ENCODE measurements at regions not wholly inside any gene's neighbourhood (a gene's known extent, or its start where the extent isn't known, plus 50 kb on each side); places are given as distances from the start of the nearest gene placed in this dataset.

DNA sequence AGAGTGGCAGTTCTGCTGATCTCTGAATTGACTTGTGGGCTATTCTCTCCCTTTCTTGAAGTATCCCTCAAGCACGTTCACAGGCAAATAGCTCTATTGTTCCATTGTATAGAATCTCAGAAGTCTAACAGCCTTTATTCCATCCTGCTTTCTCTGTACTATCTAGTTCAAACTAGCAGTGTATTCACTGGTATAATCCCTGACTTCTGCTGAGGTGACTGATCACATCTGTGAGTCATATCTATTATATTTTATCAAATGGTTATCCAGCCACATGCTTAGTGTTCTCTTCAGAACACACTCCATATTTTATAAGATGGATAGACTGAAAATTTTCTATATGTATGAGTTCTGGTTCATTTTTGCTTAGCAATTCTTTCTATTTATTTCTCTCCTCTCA is 866.1 kb downstream of the C12orf50 start:
- no peak for DNase-seq (ENCODE audit: low read depth, low spot score)

DNA sequence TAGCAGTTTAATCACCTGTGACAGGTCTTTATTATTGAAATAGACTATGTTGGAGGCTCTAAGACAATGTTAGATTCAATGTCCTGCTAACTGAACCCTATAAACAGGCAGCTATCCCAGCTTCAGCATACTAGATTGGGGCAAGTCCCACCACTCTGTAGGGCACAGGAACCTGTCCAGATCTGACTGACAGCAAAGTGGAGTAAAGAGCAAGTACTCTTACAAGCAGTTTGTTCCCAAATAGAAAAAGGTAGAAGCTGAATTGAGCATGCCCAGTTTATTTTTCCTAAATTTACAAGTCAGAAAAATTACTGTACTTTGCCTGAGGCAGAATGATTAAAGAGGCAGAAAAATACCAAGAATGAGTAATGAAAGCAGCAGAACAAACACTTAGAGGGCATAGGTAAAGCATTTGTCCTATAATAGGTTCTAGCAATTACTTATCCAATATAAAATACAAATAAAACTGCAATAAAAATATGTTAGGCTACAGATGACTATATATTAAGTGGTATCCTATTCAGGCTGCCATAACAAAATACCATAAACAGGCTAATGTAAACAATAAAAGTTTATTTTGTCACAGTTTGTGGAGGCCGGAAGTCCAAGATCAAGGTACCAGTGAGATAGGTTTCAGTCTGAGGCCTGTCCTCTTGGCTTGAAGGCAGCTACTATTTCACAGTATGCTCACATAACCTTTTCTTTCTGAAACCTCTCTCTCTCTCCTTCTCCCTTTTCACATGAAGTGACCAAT is 868.2 kb downstream of the C12orf50 start:
- no peak for DNase-seq (ENCODE audit: low read depth, low spot score)

DNA sequence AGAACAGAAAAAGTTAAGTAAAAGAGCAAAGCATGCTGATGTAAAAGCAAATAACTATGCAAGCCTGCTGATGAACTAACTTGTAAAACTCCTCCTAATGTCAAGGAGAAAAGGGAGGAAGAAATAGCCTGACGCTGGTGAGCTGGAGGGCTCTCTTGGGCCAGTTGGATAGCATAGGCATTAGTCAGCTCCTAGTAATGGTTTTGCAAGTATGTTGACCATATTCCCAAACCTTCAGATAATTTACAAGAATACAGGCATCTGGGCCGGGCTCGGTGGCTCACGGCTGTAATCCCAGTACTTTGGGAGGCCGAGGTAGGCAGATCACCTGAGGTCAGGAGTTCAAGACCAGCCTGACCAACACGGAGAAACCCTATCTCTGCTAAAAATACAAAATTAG is 871.4 kb downstream of the C12orf50 start:
- DNase-seq (ENCODE audit: low read depth, low spot score), result peak; percentile 7

DNA sequence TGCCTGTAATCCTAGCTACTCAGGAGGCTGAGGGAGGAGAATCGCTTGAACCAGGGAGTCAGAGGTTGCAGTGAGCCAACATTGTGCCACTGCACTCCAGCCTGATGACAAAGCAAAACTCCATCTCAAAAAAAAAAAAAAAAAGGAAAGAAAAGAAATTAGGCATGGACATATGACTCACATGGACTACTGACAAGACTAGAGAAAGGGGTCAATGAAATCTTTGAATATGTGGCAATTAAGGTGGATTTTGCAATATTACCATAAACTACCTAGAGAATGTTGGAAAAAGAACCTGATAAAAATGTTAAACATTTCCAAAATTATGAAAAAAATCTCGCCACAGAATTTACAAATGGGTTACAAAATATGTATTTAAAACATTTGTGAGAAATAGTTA is 873.6 kb downstream of the C12orf50 start:
- no peak for DNase-seq (ENCODE audit: low read depth, low spot score)

DNA sequence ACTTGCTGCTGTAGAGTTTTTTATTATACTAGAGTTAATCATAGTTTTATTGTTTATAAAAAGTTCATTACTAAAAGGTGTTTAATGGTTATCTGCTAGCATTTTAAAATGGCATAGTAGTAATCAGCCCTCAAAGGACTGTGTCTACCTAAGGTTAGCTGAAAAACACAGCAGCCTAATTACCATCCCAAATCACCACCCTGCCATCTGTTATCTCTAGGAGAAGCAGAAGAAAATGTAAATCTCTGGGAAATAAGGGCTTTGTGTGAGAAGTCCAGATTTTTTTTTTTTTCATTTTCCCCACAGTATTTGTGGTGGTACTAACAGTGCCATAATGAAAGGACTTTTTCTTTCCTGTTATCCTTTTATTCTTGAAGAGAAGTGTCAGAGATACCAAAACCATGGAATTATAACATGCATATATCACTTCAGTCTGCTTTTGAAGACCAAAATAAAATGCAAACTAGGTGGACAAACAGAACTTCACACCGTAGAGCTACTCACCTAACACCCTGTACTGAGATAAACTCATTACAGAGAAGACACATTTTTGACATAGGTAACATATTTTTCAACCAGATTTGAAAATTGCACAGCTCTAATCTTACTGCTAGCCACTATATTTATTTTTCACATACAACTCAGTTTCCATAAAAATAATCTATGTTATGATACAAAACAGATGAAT is 876.2 kb downstream of the C12orf50 start:
- no peak for DNase-seq (ENCODE audit: low read depth, low spot score)

DNA sequence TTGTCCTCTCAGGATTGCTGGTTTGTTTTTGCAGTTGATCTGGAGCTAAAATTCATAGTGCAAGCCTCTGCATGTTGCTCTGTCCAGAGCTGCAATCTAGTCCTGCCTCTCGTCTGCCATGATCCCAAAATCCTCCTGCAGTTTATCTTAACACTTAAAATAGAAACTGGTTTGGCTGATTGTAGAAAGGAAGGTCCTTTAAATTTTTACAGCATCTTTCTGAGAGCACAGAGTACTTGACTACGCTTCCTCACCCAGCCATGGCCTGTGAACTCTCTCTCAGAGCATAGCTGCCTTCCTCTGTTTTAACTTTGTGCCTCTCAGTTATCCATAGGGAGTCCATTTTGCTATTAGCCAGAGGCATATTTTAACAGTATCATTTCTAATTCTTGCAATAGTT is 877.1 kb downstream of the C12orf50 start:
- no peak for DNase-seq (ENCODE audit: low read depth, low spot score)

DNA sequence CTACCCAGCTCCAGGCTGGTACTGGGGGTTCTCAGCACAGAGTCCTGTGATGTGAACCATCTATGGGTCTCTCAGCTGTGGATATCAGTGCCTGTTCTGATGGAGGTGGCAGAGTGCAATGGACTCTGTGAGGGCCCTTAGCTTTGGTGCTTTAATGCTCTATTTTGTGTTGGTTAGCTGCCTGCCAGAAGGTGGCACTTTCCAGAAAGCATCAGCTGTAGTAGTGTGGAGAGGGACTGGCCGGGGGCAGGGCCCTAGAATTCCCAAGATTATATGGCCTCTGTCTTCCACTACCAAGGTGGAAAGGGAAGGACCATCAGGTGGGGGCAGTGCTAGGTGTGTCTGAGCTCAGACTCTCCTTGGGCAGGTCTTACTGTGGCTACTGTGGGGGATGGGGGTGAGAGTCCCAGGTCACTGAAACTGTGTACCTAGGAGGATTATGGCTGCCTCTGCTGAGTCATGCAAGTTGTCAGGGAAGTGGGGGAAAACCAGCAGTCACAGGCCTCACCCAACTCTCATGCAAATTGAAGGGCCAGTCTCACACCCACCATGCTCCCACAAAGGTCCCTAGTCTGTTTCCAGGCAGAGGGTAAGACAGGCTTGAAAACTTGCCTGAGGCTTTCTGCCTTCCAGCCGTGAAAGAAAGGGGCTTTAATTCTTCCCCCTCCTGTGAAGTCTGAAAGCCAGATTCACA is 878.1 kb downstream of the C12orf50 start:
- no peak for DNase-seq (ENCODE audit: low read depth, low spot score)

DNA sequence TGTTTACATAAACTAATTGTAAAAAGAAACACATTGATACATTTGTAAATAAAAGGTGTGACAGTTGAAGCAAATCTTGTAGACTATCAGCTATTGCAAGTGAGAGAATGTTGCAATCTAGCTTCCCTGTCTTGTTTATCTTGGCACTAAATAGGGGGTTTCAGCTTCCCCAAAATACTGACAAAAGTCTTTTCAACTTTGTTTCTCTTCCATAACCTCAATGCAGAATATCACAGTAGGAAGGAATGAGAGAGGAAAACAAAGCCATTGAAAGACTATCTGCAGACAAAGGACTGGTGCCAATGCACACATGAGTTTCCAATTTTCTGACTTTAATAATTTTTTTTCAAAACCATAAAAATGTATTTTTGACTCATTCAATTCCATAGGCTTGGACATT is 886.2 kb upstream of the MGAT4C start:
- DNase-seq (ENCODE audit: low read depth, low spot score), result no peak

DNA sequence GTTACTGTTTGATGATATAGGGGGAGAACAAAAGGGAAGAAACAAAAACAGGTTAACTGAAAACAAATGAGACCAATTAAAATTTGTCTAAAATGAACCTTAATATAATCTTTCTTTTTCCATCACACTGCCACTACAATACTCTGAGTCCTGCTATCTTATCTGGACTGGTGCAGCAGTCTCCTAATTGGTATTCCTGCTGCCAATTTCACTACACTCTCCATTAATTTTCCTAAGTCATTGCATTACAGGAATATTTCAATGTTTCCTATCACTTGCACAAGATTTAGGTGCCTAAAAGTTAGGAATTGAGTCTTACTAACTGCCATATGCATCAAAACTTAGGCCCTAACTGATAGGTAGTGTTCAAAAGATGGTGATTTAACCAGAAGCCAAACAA is 884.9 kb upstream of the MGAT4C start:
- DNase-seq (ENCODE audit: low read depth, low spot score), result no peak

DNA sequence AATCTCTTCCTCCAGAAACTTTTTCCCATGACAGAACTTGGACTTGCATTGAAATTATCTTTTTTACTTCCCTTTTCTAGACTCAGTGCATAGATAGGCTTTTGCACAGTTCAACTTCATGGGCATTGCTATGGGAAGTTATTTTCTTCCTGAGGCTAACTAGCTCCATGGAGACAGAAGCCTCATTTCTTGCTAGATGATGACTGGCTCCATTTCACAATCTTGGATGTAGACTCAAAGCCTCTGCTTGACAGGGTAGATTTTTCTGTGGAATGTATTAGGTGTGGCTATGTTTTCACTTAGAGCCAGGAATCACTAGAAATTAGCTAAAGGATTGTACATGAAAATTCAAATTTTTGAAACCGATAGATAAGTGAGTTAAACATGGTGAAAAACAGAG is 884.1 kb upstream of the MGAT4C start:
- no peak for DNase-seq (ENCODE audit: low read depth, low spot score)

DNA sequence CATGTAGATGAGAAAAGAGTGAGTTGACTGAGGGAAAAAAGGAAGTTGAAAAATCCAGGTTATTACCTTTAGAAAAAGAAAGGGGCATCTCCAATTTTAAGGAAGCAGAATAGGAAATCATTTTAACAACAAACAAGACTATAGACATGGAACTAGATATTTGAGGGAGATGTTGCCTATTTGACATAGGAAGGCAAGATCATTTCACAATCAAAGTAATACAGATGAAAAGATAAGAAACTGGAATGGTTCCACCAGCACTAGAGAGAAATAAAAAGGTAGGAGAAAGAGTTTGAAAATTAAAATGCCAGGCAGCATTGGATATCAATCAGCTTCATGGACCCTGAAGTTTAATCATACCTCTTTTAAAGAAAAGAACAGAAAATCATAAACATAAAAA is 881.0 kb upstream of the MGAT4C start:
- no peak for DNase-seq (ENCODE audit: low read depth, low spot score)

DNA sequence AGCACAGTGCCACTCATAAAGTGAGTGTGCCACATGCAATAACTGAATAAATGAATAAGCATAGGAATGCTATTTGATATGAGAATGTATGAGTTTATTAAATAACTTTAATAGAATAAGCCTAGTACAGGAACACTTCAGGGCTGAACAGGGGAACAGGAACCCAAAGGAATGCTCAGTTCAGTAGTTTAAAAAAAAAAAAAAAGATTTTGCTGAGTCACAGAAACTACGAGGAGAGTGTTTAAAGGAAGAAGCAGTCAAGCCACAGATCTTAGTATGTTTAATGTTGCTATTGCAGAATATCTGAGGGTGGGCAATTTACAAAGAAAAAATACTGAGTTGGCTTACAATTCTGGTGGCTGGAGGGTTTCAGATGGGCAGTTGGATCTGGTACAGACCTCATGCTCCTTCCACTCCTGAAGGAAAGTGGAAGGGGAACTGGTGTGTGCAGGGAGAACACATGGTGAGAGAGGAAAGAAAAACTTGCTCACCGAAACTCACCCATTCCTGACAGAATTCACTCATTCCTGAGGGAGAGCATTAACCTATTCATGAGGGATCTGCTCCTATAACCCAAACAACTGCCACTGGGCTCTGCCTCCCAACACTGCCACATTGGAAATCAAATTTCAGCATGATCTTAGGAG is 880.3 kb upstream of the MGAT4C start:
- DNase-seq (ENCODE audit: low read depth, low spot score), result no peak

DNA sequence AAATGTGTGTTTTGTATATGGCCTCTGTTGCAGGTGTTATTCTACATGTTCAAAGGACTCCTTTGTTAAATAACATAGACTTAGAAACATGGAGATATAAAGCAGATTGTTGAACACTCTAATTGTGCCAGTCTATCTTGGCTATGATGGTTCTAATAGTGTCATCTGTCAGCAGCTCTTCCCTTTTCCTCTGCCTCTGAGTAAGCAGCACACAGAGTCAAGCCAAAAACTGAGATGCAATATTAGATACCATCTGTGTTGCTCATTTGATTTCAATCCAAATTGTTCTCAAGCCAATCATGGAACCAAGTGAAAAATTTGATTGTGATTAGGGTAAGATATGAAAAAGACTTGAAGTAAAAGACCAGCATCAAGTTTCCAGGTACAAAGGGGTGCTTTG is 871.1 kb upstream of the MGAT4C start:
- DNase-seq (ENCODE audit: low read depth, low spot score), result no peak

DNA sequence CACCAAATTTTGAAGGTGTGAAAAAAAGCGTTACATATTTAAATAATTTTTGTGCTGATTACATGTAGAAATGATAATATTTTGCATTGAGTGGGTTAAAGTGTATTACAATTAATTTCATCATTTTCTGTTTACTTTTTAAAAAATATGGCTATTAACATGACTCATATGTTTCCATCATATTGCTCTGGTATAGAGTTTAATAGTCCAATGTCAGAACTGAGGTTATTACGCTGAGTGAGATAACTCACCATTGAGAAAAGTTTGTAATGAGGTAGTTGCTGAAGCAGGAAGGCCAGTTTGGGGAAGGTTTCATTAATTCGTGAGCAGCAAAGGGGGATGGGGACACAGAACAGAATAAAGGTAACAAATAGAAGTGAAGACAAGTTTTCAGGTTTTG is 865.7 kb upstream of the MGAT4C start:
- no peak for DNase-seq (ENCODE audit: low read depth, low spot score)

DNA sequence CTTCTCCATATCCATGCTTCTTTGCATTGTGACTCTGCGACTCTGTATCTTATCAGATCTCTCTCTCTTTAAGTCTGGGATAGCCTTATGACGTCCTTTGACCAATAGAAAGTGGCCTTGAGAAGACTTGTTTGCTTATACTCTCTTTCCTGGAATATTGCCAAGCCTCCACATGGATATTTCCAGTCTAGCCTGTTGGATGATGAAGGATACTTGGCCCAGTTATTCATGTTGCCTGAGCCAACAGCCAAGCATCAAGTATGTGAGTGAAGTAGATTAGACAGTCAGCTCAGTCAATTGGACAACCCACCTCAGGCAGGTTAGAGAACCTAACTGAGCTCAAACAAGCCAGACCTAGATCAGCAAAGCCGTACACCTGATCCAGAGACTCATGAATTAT is 864.2 kb upstream of the MGAT4C start:
- DNase-seq (ENCODE audit: low read depth, low spot score), result no peak

DNA sequence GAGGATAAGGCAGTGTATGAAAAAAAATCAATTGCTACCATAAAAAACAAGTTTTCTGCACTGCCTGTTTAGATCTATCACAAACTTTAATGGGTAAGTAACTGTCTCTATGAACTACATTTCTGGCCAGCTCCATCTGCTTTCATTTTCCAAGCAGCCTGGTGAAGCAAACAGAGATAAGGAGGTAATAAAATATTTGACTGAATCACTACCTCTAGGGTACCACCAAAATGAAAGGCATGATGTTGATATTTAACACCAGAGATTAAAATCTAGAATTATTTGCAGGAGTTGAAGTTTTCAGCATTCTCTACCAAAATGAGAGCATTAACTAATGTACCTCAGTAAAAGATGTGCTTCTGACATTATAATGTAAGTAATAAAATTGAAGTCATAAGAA is 863.5 kb upstream of the MGAT4C start:
- DNase-seq (ENCODE audit: low read depth, low spot score), result no peak

DNA sequence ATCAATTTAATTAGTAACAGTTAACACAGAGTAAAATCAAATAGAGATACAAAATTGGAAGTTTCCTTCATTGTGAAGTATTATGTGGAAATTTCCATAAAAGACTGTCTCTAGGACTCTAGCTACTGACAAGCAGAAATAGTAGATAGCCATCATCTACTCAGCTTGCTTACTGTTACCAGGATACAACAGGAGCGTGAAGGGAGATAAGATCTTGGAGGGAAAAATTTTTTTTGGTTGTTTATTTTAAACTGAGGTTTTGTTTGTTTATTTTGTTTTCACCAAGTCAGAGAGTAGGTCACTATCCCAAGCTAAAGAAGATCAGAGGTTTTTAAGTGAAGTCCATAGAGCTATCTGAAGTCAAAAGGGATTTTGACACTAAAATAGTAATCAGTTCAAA is 861.3 kb upstream of the MGAT4C start:
- DNase-seq (ENCODE audit: low read depth, low spot score), result no peak

DNA sequence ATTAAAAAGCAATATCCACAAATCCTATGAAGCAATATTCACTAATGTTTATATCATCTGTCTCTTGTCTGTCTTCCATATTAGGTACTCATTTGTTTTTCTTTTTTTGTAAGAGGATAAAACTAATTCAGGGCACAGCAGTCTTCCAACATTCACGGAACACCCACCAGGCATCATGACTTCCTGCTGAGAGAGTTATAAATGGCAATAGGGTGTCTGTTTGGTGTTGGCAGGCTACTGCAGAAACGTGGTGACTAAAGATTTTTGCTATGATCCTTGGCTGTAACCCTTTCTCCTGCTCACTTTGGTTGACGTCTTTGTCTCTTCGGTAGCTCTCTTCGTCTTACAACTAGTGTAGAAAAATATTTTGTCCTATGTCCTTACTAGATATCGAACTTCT is 860.6 kb upstream of the MGAT4C start:
- no peak for DNase-seq (ENCODE audit: low read depth, low spot score)

DNA sequence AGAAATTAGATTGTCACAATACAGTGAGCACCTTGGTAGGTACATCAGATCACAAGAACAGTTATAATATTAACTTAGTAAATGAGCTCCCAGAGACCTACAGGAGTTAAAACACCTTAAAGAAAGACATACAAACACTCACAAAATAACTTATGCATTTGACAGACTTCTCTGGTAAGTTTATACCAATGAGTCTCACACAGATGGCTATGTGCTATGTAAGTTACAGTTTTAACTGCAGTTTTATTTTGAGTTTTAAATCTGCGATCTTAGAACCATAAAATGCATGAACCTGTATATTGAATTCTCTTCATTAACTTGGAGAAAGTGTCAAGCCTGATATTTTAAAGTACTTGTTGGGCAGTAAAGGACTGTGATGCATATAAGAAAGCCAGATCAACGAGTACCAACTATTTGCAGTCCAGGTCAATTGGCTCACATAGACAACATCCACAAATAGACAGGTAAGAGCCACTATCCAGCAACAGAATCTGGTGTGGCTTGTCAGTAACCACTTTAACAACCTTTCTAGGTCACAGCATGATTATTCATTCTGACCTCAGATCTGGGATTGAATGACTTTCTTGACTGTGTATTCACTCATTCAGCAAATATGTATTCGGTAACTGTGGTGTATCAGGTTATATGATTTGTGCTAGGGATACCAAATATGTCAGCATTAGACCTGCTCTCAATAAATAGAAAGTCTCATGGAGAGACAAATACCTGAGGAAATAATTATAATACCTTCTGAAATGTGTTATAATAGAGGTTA is 856.6 kb upstream of the MGAT4C start:
- DNase-seq (ENCODE audit: low read depth, low spot score), result no peak

DNA sequence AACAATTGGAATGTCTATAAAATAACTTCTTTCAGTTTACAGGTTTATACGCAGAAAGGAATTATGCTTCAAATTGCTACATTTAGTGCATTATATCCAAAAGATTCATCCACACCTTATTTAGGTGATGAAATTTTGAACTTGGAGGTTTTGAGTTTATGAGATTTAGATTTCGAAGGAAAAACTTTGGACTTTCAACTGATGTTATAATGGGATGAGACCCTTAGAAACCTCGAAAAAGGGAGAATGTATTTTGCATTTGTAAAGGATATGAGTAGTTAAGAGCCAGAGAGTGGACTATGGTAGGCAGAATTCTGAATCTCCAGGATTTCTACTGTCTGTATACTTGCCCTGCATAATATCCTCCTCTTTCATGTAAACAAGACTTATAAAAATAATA is 851.6 kb upstream of the MGAT4C start:
- DNase-seq (ENCODE audit: low read depth, low spot score), result no peak

DNA sequence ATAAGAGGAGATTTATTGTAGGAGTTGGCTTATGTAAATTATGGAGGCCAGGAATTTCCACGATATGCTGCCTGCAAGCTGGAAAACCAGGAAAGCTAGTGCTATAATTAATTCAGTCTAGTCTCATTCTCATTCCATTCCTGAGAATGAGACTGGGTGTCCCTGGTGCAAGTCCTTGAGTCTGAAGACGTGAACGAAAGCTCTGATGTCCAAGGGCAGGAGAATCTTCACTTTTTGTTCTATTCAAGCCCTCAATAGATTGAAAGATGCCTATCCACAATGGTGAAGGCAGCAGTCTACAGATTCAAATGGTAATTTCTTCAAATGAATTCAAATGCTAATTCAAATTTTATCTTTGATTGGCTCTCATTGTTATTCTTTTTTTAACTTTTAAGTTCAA is 851.1 kb upstream of the MGAT4C start:
- no peak for DNase-seq (ENCODE audit: low read depth, low spot score)
